Body of pancreas (tissue), 4 donors: ENCODE measurements at regions not wholly inside any gene's neighbourhood (a gene's known extent, or its start where the extent isn't known, plus 50 kb on each side); places are given as distances from the start of the nearest gene placed in this dataset.

ENCODE experiments used
- POLR2A ChIP-seq, 3 donors: fragments of 450-650 bp; IDR thresholded peaks; one replicate each; pipeline ENCODE4 v1.6.1; 2016; ENCODE audit warnings: antibody characterized with exemption in 3 of 3, mild to moderate bottlenecking in 2 of 3
- TF ChIP-seq, protein P1 (sequence below), 7 experiments: fragments of 450-650 bp in 4 of 7; fragments of 200-600 bp in 3 of 7; sonication (generic) in 3 of 7; IDR thresholded peaks; one replicate each; pipeline ENCODE4 v1.5.1; 2016 to 2019; ENCODE audit warnings: antibody characterized with exemption in 7 of 7

DNA sequence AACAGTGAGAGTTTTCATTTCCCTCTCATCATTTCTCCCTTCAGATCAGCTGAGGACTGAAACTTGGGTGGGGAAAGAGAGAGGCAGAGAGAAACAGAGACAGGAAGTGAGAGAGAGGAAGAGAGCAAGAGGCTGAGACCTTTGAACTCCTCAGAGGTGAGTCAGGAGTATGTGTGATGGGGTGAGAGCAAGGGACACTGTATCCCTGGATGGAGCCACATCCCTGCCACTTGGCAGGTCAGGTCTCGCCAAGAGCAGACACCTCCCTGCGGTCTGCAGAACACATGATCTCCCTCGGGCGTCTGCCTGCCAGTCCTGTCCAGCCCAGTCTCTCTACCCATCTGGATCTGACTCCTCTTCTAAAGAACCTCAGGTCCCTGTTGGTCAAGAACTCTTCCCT is 62.7 kb upstream of the SYNDIG1 start:
- TF ChIP-seq, protein P1, sequence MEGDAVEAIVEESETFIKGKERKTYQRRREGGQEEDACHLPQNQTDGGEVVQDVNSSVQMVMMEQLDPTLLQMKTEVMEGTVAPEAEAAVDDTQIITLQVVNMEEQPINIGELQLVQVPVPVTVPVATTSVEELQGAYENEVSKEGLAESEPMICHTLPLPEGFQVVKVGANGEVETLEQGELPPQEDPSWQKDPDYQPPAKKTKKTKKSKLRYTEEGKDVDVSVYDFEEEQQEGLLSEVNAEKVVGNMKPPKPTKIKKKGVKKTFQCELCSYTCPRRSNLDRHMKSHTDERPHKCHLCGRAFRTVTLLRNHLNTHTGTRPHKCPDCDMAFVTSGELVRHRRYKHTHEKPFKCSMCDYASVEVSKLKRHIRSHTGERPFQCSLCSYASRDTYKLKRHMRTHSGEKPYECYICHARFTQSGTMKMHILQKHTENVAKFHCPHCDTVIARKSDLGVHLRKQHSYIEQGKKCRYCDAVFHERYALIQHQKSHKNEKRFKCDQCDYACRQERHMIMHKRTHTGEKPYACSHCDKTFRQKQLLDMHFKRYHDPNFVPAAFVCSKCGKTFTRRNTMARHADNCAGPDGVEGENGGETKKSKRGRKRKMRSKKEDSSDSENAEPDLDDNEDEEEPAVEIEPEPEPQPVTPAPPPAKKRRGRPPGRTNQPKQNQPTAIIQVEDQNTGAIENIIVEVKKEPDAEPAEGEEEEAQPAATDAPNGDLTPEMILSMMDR (IDR thresholded peaks at IDR 0.05): no peak
- TF ChIP-seq POLR2A (IDR thresholded peaks at IDR 0.05): no peak
